BLaER1 (cell line): ENCODE measurements at regions not wholly inside any gene's neighbourhood (a gene's known extent, or its start where the extent isn't known, plus 50 kb on each side); places are given as distances from the start of the nearest gene placed in this dataset.

Experiments
- H3K27ac ChIP-seq: shearing (Covaris generic); formaldehyde crosslinking; 2 replicates; pipeline ENCODE4 v1.8.1; 2022
- H3K27me3 ChIP-seq: shearing (Covaris generic); formaldehyde crosslinking; 2 replicates; pipeline ENCODE4 v1.8.1; 2022
- H3K36me3 ChIP-seq: shearing (Covaris generic); formaldehyde crosslinking; 2 replicates; pipeline ENCODE4 v1.8.1; 2022
- H3K4me1 ChIP-seq: shearing (Covaris generic); formaldehyde crosslinking; 2 replicates; pipeline ENCODE4 v1.8.1; 2022
- H3K4me2 ChIP-seq: shearing (Covaris generic); formaldehyde crosslinking; 2 replicates; pipeline ENCODE4 v1.8.1; 2022
- H3K4me3 ChIP-seq: shearing (Covaris generic); formaldehyde crosslinking; 2 replicates; pipeline ENCODE4 v1.8.1; 2022
- H3K9ac ChIP-seq: shearing (Covaris generic); formaldehyde crosslinking; 2 replicates; pipeline ENCODE4 v1.8.1; 2022
- H3K9me3 ChIP-seq: shearing (Covaris generic); formaldehyde crosslinking; 2 replicates; pipeline ENCODE4 v1.8.1; 2022
- H4K20me1 ChIP-seq: shearing (Covaris generic); formaldehyde crosslinking; 2 replicates; pipeline ENCODE4 v1.8.1; 2022
- Cebpa-rat ChIP-seq: shearing (Covaris generic); IDR thresholded peaks from 2 replicates; pipeline ENCODE4 v1.8.1; 2022

GRCh38 chr12:92299744-92300143 lies 154.1 kb upstream of the BTG1 start:
- H3K4me3 ChIP-seq, result no peak overlapping the region
- H4K20me1 ChIP-seq, result no peaks in the 10 kb centered on the region
- H3K27ac ChIP-seq, result no peak overlapping the region
- H3K9me3 ChIP-seq, result no peaks in the 10 kb centered on the region
- no peaks in the 10 kb centered on the region for H3K36me3 ChIP-seq
- H3K9ac ChIP-seq, result no peak overlapping the region
- no peak overlapping the region for H3K4me2 ChIP-seq
- H3K4me1 ChIP-seq, result no peaks in the 10 kb centered on the region
- no peaks in the 10 kb centered on the region for H3K27me3 ChIP-seq
- no peak for TF ChIP-seq Cebpa-rat

- no peak for TF ChIP-seq Cebpa-rat
- Histone ChIP-seq H3K9me3 (no peaks in the 10 kb centered on the region), H4K20me1 (no peaks in the 10 kb centered on the region), H3K4me2 (no peak overlapping the region), H3K36me3 (no peaks in the 10 kb centered on the region), H3K4me3 (no peak overlapping the region), H3K4me1 (no peaks in the 10 kb centered on the region), H3K9ac (no peak overlapping the region), H3K27ac (no peak overlapping the region), H3K27me3 (no peaks in the 10 kb centered on the region)
Observed at GRCh38 chr12:92299344-92299743, 153.7 kb upstream of the BTG1 start.

GRCh38 chr12:92297932-92298696 lies 152.5 kb upstream of the BTG1 start:
- no peak overlapping the region for H3K27ac ChIP-seq
- no peaks in the 10 kb centered on the region for H3K36me3 ChIP-seq
- no peak overlapping the region for H3K4me2 ChIP-seq
- TF ChIP-seq Cebpa-rat, result no peak
- no peak overlapping the region for H3K4me3 ChIP-seq
- H4K20me1 ChIP-seq, result no peaks in the 10 kb centered on the region
- no peaks in the 10 kb centered on the region for H3K27me3 ChIP-seq
- no peaks in the 10 kb centered on the region for H3K4me1 ChIP-seq
- H3K9ac ChIP-seq, result no peak overlapping the region
- no peaks in the 10 kb centered on the region for H3K9me3 ChIP-seq

- no peaks in the 10 kb centered on the region for H3K36me3 ChIP-seq
- no peak overlapping the region for H3K27ac ChIP-seq
- H3K4me1 ChIP-seq, result no peaks in the 10 kb centered on the region
- no peaks in the 10 kb centered on the region for H3K27me3 ChIP-seq
- no peaks in the 10 kb centered on the region for H4K20me1 ChIP-seq
- TF ChIP-seq Cebpa-rat, result no peak
- no peak overlapping the region for H3K4me2 ChIP-seq
- H3K9ac ChIP-seq, result no peak overlapping the region
- no peaks in the 10 kb centered on the region for H3K9me3 ChIP-seq
- H3K4me3 ChIP-seq, result no peak overlapping the region
Observed at GRCh38 chr12:92297405-92297804, 151.8 kb upstream of the BTG1 start.

GRCh38 chr12:92295523-92295922 lies 149.9 kb upstream of the BTG1 start:
- Histone ChIP-seq H3K9me3 (no peaks in the 10 kb centered on the region), H3K4me3 (no peak overlapping the region), H3K36me3 (no peaks in the 10 kb centered on the region), H4K20me1 (no peaks in the 10 kb centered on the region), H3K9ac (no peak overlapping the region), H3K4me1 (no peaks in the 10 kb centered on the region), H3K4me2 (no peak overlapping the region), H3K27ac (no peak overlapping the region), H3K27me3 (no peaks in the 10 kb centered on the region)
- no peak for TF ChIP-seq Cebpa-rat

- Histone ChIP-seq H3K36me3 (no peaks in the 10 kb centered on the region), H3K9ac (no peak overlapping the region), H3K4me1 (no peaks in the 10 kb centered on the region), H3K9me3 (no peaks in the 10 kb centered on the region), H3K27ac (no peak overlapping the region), H4K20me1 (no peaks in the 10 kb centered on the region), H3K4me3 (no peak overlapping the region), H3K27me3 (no peaks in the 10 kb centered on the region), H3K4me2 (no peak overlapping the region)
- TF ChIP-seq Cebpa-rat, result no peak
Observed at GRCh38 chr12:92294676-92295440, 149.2 kb upstream of the BTG1 start.

GRCh38 chr12:92292016-92292415 lies 146.4 kb upstream of the BTG1 start:
- Histone ChIP-seq H3K4me2 (no peak overlapping the region), H3K27ac (no peak overlapping the region), H3K27me3 (no peaks in the 10 kb centered on the region), H3K9me3 (no peaks in the 10 kb centered on the region), H3K9ac (no peak overlapping the region), H4K20me1 (no peaks in the 10 kb centered on the region), H3K4me3 (no peak overlapping the region), H3K36me3 (no peaks in the 10 kb centered on the region), H3K4me1 (no peaks in the 10 kb centered on the region)
- TF ChIP-seq Cebpa-rat, result no peak

- Histone ChIP-seq H4K20me1 (no peaks in the 10 kb centered on the region), H3K27me3 (no peaks in the 10 kb centered on the region), H3K9me3 (no peaks in the 10 kb centered on the region), H3K4me2 (no peak overlapping the region), H3K27ac (no peak overlapping the region), H3K4me3 (no peak overlapping the region), H3K36me3 (no peaks in the 10 kb centered on the region), H3K9ac (no peak overlapping the region), H3K4me1 (no peaks in the 10 kb centered on the region)
- TF ChIP-seq Cebpa-rat, result no peak
Observed at GRCh38 chr12:92290886-92291285, 145.2 kb upstream of the BTG1 start.

GRCh38 chr12:92290350-92290695 lies 144.7 kb upstream of the BTG1 start:
- Histone ChIP-seq H4K20me1 (no peaks in the 10 kb centered on the region), H3K9me3 (no peaks in the 10 kb centered on the region), H3K4me2 (no peak overlapping the region), H3K4me3 (no peak overlapping the region), H3K4me1 (no peaks in the 10 kb centered on the region), H3K9ac (no peak overlapping the region), H3K27ac (no peak overlapping the region), H3K36me3 (no peaks in the 10 kb centered on the region), H3K27me3 (no peaks in the 10 kb centered on the region)
- TF ChIP-seq Cebpa-rat, result no peak

GRCh38 chr12:92289629-92290349 lies 144.1 kb upstream of the BTG1 start:
- Histone ChIP-seq H3K4me3 (no peak overlapping the region), H3K9me3 (no peaks in the 10 kb centered on the region)

More at GRCh38 chr12:92289629-92290349, 144.1 kb upstream of the BTG1 start:
- TF ChIP-seq Cebpa-rat, result no peak
- H3K4me1 ChIP-seq, result no peaks in the 10 kb centered on the region
- H4K20me1 ChIP-seq, result no peaks in the 10 kb centered on the region
- H3K36me3 ChIP-seq, result no peaks in the 10 kb centered on the region
- H3K4me2 ChIP-seq, result no peak overlapping the region
- H3K9ac ChIP-seq, result no peak overlapping the region
- H3K27me3 ChIP-seq, result no peaks in the 10 kb centered on the region
- H3K27ac ChIP-seq, result no peak overlapping the region
